ENCODE measurements at regions not wholly inside any gene's neighbourhood (a gene's known extent, or its start where the extent isn't known, plus 50 kb on each side); places are given as distances from the start of the nearest gene placed in this dataset.

DNA sequence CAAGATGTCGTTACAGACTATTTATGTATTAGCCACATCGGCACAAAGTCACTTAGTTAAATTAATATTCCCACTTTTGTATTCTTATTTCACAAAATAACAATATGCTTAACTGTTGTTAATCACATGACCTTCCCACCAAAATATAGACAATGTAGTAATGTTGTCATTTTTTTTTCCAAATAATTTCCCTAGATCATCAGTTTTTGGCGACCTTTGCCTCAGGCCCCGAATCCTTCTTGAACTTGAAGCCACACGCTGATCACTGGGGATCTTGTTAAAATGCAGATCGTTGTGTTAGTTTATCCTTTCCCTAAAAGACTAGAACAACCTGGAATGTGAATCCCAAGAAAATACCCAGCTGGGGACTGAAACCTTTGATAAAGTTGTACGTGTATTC is 497.6 kb downstream of the SUCLG1 start:
- DNase-seq = no peak
- no peak overlapping the region for H3K4me3 ChIP-seq
- H3K27me3 ChIP-seq = no peaks in the 10 kb centered on the region
- H3K9me3 ChIP-seq = no peaks in the 10 kb centered on the region
- TF ChIP-seq POLR2A (IDR thresholded peaks at IDR 0.05) = no peak
- TF ChIP-seq, protein P1, sequence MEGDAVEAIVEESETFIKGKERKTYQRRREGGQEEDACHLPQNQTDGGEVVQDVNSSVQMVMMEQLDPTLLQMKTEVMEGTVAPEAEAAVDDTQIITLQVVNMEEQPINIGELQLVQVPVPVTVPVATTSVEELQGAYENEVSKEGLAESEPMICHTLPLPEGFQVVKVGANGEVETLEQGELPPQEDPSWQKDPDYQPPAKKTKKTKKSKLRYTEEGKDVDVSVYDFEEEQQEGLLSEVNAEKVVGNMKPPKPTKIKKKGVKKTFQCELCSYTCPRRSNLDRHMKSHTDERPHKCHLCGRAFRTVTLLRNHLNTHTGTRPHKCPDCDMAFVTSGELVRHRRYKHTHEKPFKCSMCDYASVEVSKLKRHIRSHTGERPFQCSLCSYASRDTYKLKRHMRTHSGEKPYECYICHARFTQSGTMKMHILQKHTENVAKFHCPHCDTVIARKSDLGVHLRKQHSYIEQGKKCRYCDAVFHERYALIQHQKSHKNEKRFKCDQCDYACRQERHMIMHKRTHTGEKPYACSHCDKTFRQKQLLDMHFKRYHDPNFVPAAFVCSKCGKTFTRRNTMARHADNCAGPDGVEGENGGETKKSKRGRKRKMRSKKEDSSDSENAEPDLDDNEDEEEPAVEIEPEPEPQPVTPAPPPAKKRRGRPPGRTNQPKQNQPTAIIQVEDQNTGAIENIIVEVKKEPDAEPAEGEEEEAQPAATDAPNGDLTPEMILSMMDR (IDR thresholded peaks at IDR 0.05) = no peak
- intact Hi-C loops (cut with DNase I; ENCODE audit: low total_unique reads) = no loop called here
- 68 to 83% methylated on average over 7 of the region's 7 CpGs for WGBS, 2 donors
- H3K4me1 ChIP-seq = no peaks in the 10 kb centered on the region
- H3K36me3 ChIP-seq (ENCODE audit: low read depth, missing control alignments) = no peaks in the 10 kb centered on the region
- no peak overlapping the region for H3K27ac ChIP-seq

DNA sequence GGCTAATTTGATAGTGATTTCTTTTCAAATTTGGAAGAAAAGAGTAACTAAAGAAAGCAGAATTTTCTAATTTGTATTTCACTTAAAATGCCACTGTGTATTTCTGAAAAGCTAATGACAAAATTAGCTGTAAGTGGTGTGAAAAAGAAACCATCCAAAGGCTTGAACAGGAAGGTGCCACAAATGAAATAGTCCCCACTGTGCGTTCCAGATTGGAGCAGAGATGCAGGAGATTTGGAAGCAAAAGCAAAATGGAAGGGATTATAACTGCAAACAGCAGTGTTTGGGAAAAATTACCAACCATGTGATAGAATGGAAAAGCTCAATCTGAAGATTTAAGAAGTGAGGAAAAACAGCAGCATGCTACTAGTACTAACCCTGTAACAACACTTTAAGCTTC is 498.7 kb downstream of the SUCLG1 start:
- H3K36me3 ChIP-seq (ENCODE audit: low read depth, missing control alignments) = no peaks in the 10 kb centered on the region
- no peaks in the 10 kb centered on the region for H3K27me3 ChIP-seq
- intact Hi-C loops (cut with DNase I; ENCODE audit: low total_unique reads) = no loop called here
- H3K4me1 ChIP-seq = no peaks in the 10 kb centered on the region
- H3K27ac ChIP-seq = no peak overlapping the region
- TF ChIP-seq POLR2A (IDR thresholded peaks at IDR 0.05) = no peak
- TF ChIP-seq, protein P1 (IDR thresholded peaks at IDR 0.05) = no peak
- DNase-seq = no peak
- no peak overlapping the region for H3K4me3 ChIP-seq
- 53 to 85% methylated on average over 1 of the region's 1 CpG for WGBS, 2 donors
- no peaks in the 10 kb centered on the region for H3K9me3 ChIP-seq

DNA sequence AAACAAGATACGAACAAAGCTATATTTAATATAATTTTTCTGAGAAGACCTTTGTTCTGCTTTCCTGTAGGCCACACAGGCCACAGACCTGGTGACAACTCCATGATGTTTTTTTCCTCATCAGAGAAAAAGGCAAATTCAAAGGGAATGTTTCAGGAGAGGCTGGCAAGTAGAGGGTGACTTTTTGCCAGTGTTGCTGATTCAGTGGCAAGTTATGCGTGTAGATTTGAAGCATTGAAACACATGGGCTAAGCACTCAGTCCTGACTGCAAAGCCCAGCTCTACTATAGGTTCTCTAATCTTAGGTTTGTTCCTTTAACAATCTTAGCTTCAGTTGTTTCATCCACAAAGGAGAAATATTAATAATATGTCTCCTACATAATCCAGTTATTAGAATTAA is 499.8 kb downstream of the SUCLG1 start:
- no peaks in the 10 kb centered on the region for H3K27me3 ChIP-seq
- no peak overlapping the region for H3K27ac ChIP-seq
- no peak for TF ChIP-seq POLR2A (IDR thresholded peaks at IDR 0.05)
- TF ChIP-seq, protein P1 (IDR thresholded peaks at IDR 0.05) = no peak
- no peaks in the 10 kb centered on the region for H3K9me3 ChIP-seq
- 90 to 96% methylated on average over 2 of the region's 2 CpGs for WGBS, 2 donors
- no peak for DNase-seq
- no peaks in the 10 kb centered on the region for H3K4me1 ChIP-seq
- H3K36me3 ChIP-seq (ENCODE audit: low read depth, missing control alignments) = no peaks in the 10 kb centered on the region
- intact Hi-C loops (cut with DNase I; ENCODE audit: low total_unique reads) = no loop called here
- no peak overlapping the region for H3K4me3 ChIP-seq

DNA sequence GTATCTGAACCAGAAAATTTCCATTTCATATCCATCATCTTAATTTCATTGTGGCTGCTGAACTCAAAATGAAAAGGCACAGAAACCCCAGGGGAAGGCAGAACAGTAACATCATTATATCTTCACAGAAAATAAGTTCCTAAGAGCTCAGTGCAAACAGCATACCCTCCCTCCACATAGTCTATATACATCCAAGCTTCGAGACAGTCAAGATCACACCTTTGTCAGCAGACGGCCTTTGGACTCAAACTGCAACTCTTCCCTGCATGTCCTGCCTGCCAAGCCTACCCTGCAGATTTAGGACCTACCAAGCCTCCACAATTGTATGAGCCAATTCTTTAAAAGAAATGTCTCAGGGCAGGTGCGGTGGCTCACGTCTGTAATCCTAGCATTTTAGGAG is 502.1 kb downstream of the SUCLG1 start:
- H3K36me3 ChIP-seq (ENCODE audit: low read depth, missing control alignments) = no peaks in the 10 kb centered on the region
- 70 to 82% methylated on average over 2 to 4 of the region's 4 CpGs for WGBS, 2 donors
- DNase-seq = no peak
- H3K4me3 ChIP-seq = no peak overlapping the region
- no peak overlapping the region for H3K27ac ChIP-seq
- no peaks in the 10 kb centered on the region for H3K4me1 ChIP-seq
- no peaks in the 10 kb centered on the region for H3K9me3 ChIP-seq
- no peaks in the 10 kb centered on the region for H3K27me3 ChIP-seq
- intact Hi-C loops (cut with DNase I; ENCODE audit: low total_unique reads) = no loop called here
- TF ChIP-seq POLR2A (IDR thresholded peaks at IDR 0.05) = no peak
- TF ChIP-seq, protein P1 (IDR thresholded peaks at IDR 0.05) = no peak

DNA sequence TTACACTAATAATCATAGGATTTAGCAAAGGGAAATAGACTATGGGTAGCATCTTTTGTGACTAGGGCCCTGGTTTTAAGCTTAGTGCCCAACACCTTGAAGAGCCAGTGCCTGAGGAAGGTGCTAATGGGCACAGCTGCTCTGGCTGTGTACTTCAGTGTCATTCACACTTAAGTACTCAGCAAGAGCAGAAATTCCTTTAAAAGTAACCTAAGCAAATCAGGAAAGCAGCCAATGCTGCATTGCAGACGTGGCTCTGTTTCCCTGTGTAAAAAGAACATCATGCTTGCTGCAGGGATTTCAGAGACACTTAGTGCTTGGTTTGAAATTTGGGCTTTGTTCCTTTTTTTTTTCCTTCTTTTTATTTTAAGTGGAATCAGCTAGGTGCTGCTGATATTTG is 505.4 kb downstream of the SUCLG1 start:
- WGBS, 2 donors = 19 to 31% methylated on average over 1 of the region's 1 CpG
- no peak overlapping the region for H3K27ac ChIP-seq

More for the DNA sequence above, 505.4 kb downstream of the SUCLG1 start:
- Histone ChIP-seq H3K4me1 (no peaks in the 10 kb centered on the region), H3K36me3 (ENCODE audit: low read depth, missing control alignments) (no peaks in the 10 kb centered on the region), H3K27me3 (no peaks in the 10 kb centered on the region), H3K9me3 (no peaks in the 10 kb centered on the region), H3K4me3 (no peak overlapping the region)
- intact Hi-C loops (cut with DNase I; ENCODE audit: low total_unique reads) = no loop called here
- no peak for DNase-seq
- TF ChIP-seq POLR2A (IDR thresholded peaks at IDR 0.05) = no peak
- TF ChIP-seq, protein P1 (IDR thresholded peaks at IDR 0.05) = no peak

Measured in testis (tissue), 2 donors.